GM12873 (cell line): ENCODE measurements at regions not wholly inside any gene's neighbourhood (a gene's known extent, or its start where the extent isn't known, plus 50 kb on each side); places are given as distances from the start of the nearest gene placed in this dataset.

Experiments used
- TF ChIP-seq, protein P1 (sequence below): IDR thresholded peaks from 2 replicates; pipeline ENCODE4 v1.5.1; 2012; ENCODE audit warnings: low read depth, mild to moderate bottlenecking, moderate library complexity, low read length, control low read depth; ENCODE audit not compliant: insufficient read depth; ENCODE audit errors: missing control alignments

DNA sequence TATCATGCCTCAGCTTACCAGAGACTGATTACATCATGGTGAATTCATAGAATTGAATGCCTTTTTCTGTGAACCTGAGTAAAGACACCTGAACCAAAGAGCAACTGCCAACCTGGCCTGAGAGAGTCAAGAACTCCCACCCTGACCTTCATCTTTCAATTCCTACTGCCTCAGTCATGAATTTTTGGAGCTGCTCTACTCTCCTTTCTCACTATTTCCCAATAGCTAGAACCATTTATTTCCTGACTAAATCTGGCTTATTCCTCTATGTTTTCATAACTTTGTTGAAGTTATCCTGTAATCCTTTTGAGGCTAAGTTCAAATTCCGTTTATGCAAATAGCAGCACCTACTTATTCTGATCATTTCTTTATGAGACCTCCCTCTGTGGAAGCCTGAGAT, 712.4 kb upstream of the UBE2E2 start:
- TF ChIP-seq, protein P1, sequence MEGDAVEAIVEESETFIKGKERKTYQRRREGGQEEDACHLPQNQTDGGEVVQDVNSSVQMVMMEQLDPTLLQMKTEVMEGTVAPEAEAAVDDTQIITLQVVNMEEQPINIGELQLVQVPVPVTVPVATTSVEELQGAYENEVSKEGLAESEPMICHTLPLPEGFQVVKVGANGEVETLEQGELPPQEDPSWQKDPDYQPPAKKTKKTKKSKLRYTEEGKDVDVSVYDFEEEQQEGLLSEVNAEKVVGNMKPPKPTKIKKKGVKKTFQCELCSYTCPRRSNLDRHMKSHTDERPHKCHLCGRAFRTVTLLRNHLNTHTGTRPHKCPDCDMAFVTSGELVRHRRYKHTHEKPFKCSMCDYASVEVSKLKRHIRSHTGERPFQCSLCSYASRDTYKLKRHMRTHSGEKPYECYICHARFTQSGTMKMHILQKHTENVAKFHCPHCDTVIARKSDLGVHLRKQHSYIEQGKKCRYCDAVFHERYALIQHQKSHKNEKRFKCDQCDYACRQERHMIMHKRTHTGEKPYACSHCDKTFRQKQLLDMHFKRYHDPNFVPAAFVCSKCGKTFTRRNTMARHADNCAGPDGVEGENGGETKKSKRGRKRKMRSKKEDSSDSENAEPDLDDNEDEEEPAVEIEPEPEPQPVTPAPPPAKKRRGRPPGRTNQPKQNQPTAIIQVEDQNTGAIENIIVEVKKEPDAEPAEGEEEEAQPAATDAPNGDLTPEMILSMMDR = no peak

DNA sequence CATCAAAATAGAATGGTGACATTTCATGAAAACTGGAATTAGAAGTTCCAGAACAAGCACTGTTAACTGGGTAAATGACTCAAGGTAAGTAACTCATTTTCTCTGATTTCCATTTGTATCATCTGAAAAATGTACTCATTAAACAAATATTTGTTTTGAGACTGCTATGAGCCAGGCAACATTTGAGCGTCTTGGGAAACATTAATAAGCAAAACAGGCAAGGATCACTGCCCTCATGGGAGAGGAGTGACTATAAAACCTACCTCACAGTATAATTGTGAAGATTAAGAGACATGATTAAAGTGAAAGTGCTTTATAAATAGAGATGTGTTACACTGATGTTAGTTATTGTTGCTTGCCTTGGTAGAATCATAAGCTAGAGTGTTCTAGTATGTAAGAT, 711.8 kb upstream of the UBE2E2 start:
- TF ChIP-seq, protein P1 = no peak

DNA sequence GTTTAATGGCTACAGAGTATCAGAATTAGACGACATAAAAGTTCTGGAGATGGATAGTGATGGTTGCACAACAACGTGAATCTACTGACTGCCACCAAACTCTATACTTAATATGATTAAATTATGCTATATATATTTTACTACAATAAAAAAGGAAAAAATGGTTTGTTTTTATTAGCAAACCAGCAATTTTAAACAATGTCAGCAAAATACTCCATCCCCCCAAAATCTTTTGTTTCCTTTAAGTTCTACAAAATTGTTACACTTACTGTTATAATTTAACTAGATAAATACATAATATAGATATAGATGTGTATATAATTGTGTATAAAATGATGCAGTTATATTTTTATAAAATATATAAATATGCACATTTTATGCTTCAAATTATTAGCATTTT, 710.8 kb upstream of the UBE2E2 start:
- TF ChIP-seq, protein P1 = no peak

DNA sequence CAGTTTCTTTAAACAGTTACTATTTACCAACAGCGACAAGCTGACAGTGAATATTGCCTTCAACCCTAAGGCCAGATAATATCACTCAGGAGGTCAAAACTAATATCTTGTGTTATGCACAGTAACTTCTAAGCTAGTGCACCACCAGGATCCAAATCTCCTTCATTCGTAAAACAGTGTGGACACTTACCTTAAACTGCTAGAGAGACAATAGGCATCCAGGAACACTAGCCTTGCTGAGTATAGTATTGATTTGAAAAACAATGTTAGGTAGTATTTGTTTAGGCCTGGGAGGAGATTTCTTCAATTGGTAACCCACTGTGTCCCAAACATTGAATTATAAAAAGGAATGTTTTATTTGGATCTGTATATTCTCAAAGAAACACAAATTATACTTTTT, 707.9 kb upstream of the UBE2E2 start:
- TF ChIP-seq, protein P1 = no peak

DNA sequence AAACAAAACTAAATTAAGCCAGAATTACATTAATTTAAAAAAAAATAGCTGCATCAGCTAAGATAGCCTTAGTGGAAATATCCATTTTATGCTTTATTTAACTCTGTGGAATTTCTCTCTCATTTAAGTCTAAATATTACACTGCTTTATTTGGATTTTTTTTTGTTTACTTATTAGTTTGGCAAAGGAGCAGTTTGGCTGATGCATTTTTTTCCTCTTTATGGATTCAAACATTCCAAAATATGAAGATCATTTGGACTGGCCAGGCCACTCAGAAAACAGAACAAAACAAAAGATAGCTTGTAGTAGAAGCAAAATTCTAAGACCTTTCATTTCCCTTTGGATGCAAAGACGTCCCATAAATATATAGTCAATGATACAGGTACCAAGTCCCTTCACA, 707.3 kb upstream of the UBE2E2 start:
- TF ChIP-seq, protein P1 = no peak

DNA sequence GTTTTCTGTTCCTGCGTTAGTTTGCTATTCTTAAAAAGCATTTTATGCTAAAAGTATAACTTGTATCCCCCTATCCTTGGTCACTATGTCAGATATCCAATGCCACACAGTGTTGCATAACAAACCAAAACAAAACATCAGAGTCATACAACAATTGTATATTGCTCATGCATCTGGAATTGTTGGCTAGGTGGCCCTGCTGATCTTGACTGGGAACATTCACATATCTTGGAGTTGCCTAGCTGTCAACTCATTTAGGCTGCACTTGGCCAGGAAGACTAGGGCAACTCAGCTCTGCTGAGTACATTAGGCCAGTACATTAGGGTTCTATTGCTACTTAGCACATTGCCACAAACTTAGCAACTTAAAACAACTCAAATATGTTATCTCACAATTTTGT, 706.5 kb upstream of the UBE2E2 start:
- TF ChIP-seq, protein P1 = no peak

DNA sequence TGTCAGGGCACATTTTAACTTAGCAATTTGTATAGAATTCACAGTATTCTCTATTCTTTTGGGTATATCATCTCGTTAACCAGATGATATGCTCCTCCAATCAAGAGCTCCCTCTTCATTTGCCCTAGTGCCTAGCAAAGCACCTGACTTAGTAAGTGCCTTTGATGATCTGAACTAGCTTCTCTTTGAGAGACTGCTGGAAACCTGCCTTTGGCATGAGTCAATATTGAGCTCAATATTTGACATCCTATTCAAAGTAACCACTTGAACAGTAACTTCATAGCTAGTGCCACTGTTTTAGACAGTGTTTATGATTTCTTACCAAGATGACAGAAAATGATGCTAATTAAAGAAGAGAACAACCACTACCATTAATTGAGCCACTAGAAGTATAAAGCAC, 696.3 kb upstream of the UBE2E2 start:
- TF ChIP-seq, protein P1 = no peak
